ENCODE measurements at regions not wholly inside any gene's neighbourhood (a gene's known extent, or its start where the extent isn't known, plus 50 kb on each side); places are given as distances from the start of the nearest gene placed in this dataset.

GRCh38 chr2:83071352-83071751 is 1387.7 kb downstream of the SUCLG1 start:
- no peak overlapping the region for H3K4me3 ChIP-seq (ENCODE audit: low read depth, low read length)
- no peak for TF ChIP-seq CTCF (IDR thresholded peaks at IDR 0.05; ENCODE audit: low read depth, low read length)
- in situ Hi-C loops (cut with HindIII; ENCODE audit: low sequenced_read_pairs): no loop called here
- no peak for DNase-seq (ENCODE audit: low read depth, low spot score)

GRCh38 chr2:83069724-83070123 is 1389.4 kb downstream of the SUCLG1 start:
- H3K4me3 ChIP-seq (ENCODE audit: low read depth, low read length): no peak overlapping the region
- DNase-seq (ENCODE audit: low read depth, low spot score): peak; percentile 64
- no peak for TF ChIP-seq CTCF (IDR thresholded peaks at IDR 0.05; ENCODE audit: low read depth, low read length)
- in situ Hi-C loops (cut with HindIII; ENCODE audit: low sequenced_read_pairs): no loop called here

GRCh38 chr2:83068714-83069113 is 1390.4 kb downstream of the SUCLG1 start:
- TF ChIP-seq CTCF (IDR thresholded peaks at IDR 0.05; ENCODE audit: low read depth, low read length): no peak
- no peak overlapping the region for H3K4me3 ChIP-seq (ENCODE audit: low read depth, low read length)
- no peak for DNase-seq (ENCODE audit: low read depth, low spot score)
- in situ Hi-C loops (cut with HindIII; ENCODE audit: low sequenced_read_pairs): no loop called here

GRCh38 chr2:83067947-83068346 is 1391.1 kb downstream of the SUCLG1 start:
- no peak for TF ChIP-seq CTCF (IDR thresholded peaks at IDR 0.05; ENCODE audit: low read depth, low read length)
- in situ Hi-C loops (cut with HindIII; ENCODE audit: low sequenced_read_pairs): no loop called here
- DNase-seq (ENCODE audit: low read depth, low spot score): no peak
- no peak overlapping the region for H3K4me3 ChIP-seq (ENCODE audit: low read depth, low read length)

- DNase-seq (ENCODE audit: low read depth, low spot score): no peak
- in situ Hi-C loops (cut with HindIII; ENCODE audit: low sequenced_read_pairs): no loop called here
- no peak for TF ChIP-seq CTCF (IDR thresholded peaks at IDR 0.05; ENCODE audit: low read depth, low read length)
- H3K4me3 ChIP-seq (ENCODE audit: low read depth, low read length): no peak overlapping the region
Measured at GRCh38 chr2:83063933-83064332, 1395.1 kb downstream of the SUCLG1 start.

- no peak overlapping the region for H3K4me3 ChIP-seq (ENCODE audit: low read depth, low read length)
- no peak for DNase-seq (ENCODE audit: low read depth, low spot score)
- no peak for TF ChIP-seq CTCF (IDR thresholded peaks at IDR 0.05; ENCODE audit: low read depth, low read length)
- in situ Hi-C loops (cut with HindIII; ENCODE audit: low sequenced_read_pairs): no loop called here
Measured at GRCh38 chr2:83063511-83063910, 1395.6 kb downstream of the SUCLG1 start.

- H3K4me3 ChIP-seq (ENCODE audit: low read depth, low read length): no peak overlapping the region
- no peak for TF ChIP-seq CTCF (IDR thresholded peaks at IDR 0.05; ENCODE audit: low read depth, low read length)
- no peak for DNase-seq (ENCODE audit: low read depth, low spot score)
- in situ Hi-C loops (cut with HindIII; ENCODE audit: low sequenced_read_pairs): no loop called here
Measured at GRCh38 chr2:83058683-83059082, 1400.4 kb downstream of the SUCLG1 start.

Measured in astrocyte of the spinal cord (primary cell).